Upper lobe of left lung (tissue), 6 donors: ENCODE measurements at regions not wholly inside any gene's neighbourhood (a gene's known extent, or its start where the extent isn't known, plus 50 kb on each side); places are given as distances from the start of the nearest gene placed in this dataset.

Source experiments
- ATAC-seq, 2 donors: fragments of 200-7000 bp; cut with Tn5 transposase; one replicate each; pipeline ENCODE4 v1.9.1; 2022; ENCODE audit warnings: mild to moderate bottlenecking in 2 of 2, moderate library complexity in 2 of 2; ENCODE audit not compliant: low FRiP score in 2 of 2
- DNase-seq, 2 donors: peaks; one replicate each; pipeline ENCODE4 v3.0.0-alpha.2; 2019 to 2020
- H3K27ac ChIP-seq, 4 donors: fragments of 200-600 bp; sonication (generic); one replicate each; pipeline ENCODE4 v1.5.1; 2016 to 2019
- H3K27me3 ChIP-seq, 4 donors: fragments of 200-600 bp; sonication (generic); one replicate each; pipeline ENCODE4 v1.5.1; 2017 to 2019
- H3K36me3 ChIP-seq, 4 donors: fragments of 200-600 bp; sonication (generic); one replicate each; pipeline ENCODE4 v1.5.1; 2016 to 2019
- H3K4me1 ChIP-seq, 4 donors: fragments of 200-600 bp; sonication (generic); one replicate each; pipeline ENCODE4 v1.5.1; 2018 to 2019
- H3K4me3 ChIP-seq, 4 donors: fragments of 200-600 bp; sonication (generic); one replicate each; pipeline ENCODE4 v1.5.1; 2017 to 2019; ENCODE audit warnings: mild to moderate bottlenecking in 2 of 4, moderate library complexity in 1 of 4
- H3K9me3 ChIP-seq, 4 donors: fragments of 200-600 bp; sonication (generic); one replicate each; pipeline ENCODE4 v1.5.1; 2018 to 2019
- EP300 ChIP-seq, 4 donors: sonication (generic); formaldehyde crosslinking; IDR thresholded peaks; one replicate each; pipeline ENCODE4 v1.5.1; 2017; ENCODE audit warnings: antibody characterized with exemption in 4 of 4, control low read depth in 2 of 4
- POLR2A ChIP-seq, 4 donors: fragments of 450-650 bp; IDR thresholded peaks; one replicate each; pipeline ENCODE4 v1.5.1; 2016 to 2017; ENCODE audit warnings: antibody characterized with exemption in 4 of 4, mild to moderate bottlenecking in 2 of 4
- POLR2AphosphoS5 ChIP-seq, 2 donors: sonication (generic); formaldehyde crosslinking; IDR thresholded peaks; one replicate each; pipeline ENCODE4 v1.5.1; 2017; ENCODE audit warnings: antibody characterized with exemption in 2 of 2
- WGBS, 2 donors: methylation state at CpG; one replicate each; pipeline ENCODE4 v1.1.5; 2017 to 2018; 5-methylcytosine and 5-hydroxymethylcytosine counted together
- TF ChIP-seq, protein P1 (sequence below), 6 experiments: fragments of 450-650 bp in 4 of 6; fragments of 200-600 bp in 2 of 6; sonication (generic) in 2 of 6; IDR thresholded peaks; one replicate each; pipeline ENCODE4 v1.5.1; 2016 to 2019; ENCODE audit warnings: antibody characterized with exemption in 6 of 6
- donor health status: DM: no; HTN: no; CAD: no; lungs with moderate emphysema.
- donor health status: DM: no; HTN: yes; CAD: no; lungs with severe emphysema.

GRCh38 chr7:13028036-13028824, 340.8 kb downstream of the ARL4A start:
- no peaks in the 10 kb centered on the region for H3K9me3 ChIP-seq
- no peaks in the 10 kb centered on the region for H3K27me3 ChIP-seq
- DNase-seq (no peak), ATAC-seq (no peak)
- 57 to 58% methylated on average over 4 of the region's 4 CpGs for WGBS, 2 donors
- H3K36me3 ChIP-seq = no peaks in the 10 kb centered on the region
- no peak overlapping the region for H3K4me3 ChIP-seq
- H3K27ac ChIP-seq = no peak overlapping the region
- H3K4me1 ChIP-seq = no peaks in the 10 kb centered on the region
- TF ChIP-seq POLR2A (IDR thresholded peaks at IDR 0.05) (no peak), EP300 (IDR thresholded peaks at IDR 0.05) (no peak), POLR2AphosphoS5 (IDR thresholded peaks at IDR 0.05) (no peak)
- TF ChIP-seq, protein P1, sequence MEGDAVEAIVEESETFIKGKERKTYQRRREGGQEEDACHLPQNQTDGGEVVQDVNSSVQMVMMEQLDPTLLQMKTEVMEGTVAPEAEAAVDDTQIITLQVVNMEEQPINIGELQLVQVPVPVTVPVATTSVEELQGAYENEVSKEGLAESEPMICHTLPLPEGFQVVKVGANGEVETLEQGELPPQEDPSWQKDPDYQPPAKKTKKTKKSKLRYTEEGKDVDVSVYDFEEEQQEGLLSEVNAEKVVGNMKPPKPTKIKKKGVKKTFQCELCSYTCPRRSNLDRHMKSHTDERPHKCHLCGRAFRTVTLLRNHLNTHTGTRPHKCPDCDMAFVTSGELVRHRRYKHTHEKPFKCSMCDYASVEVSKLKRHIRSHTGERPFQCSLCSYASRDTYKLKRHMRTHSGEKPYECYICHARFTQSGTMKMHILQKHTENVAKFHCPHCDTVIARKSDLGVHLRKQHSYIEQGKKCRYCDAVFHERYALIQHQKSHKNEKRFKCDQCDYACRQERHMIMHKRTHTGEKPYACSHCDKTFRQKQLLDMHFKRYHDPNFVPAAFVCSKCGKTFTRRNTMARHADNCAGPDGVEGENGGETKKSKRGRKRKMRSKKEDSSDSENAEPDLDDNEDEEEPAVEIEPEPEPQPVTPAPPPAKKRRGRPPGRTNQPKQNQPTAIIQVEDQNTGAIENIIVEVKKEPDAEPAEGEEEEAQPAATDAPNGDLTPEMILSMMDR (IDR thresholded peaks at IDR 0.05) = no peak

- ATAC-seq = no peak
- H3K4me1 ChIP-seq = no peaks in the 10 kb centered on the region
- TF ChIP-seq POLR2A (IDR thresholded peaks at IDR 0.05) = no peak
- TF ChIP-seq EP300 (IDR thresholded peaks at IDR 0.05) = no peak
- TF ChIP-seq, protein P1 (IDR thresholded peaks at IDR 0.05) = no peak
- TF ChIP-seq POLR2AphosphoS5 (IDR thresholded peaks at IDR 0.05) = no peak
- H3K27ac ChIP-seq = no peak overlapping the region
- no peaks in the 10 kb centered on the region for H3K36me3 ChIP-seq
- no peaks in the 10 kb centered on the region for H3K27me3 ChIP-seq
- no peaks in the 10 kb centered on the region for H3K9me3 ChIP-seq
- DNase-seq = no peak
- no peak overlapping the region for H3K4me3 ChIP-seq
- 61% methylated on average over 2 of the region's 2 CpGs for WGBS, 2 donors
Observed at GRCh38 chr7:13028825-13029099, 341.3 kb downstream of the ARL4A start.

GRCh38 chr7:13031468-13031867, 344.0 kb downstream of the ARL4A start:
- Histone ChIP-seq H3K9me3 (no peaks in the 10 kb centered on the region), H3K27me3 (no peaks in the 10 kb centered on the region), H3K27ac (no peak overlapping the region), H3K4me1 (no peaks in the 10 kb centered on the region), H3K36me3 (no peaks in the 10 kb centered on the region), H3K4me3 (no peak overlapping the region)
- TF ChIP-seq POLR2AphosphoS5 (IDR thresholded peaks at IDR 0.05) = no peak
- TF ChIP-seq POLR2A (IDR thresholded peaks at IDR 0.05) = no peak
- TF ChIP-seq EP300 (IDR thresholded peaks at IDR 0.05) = no peak
- TF ChIP-seq, protein P1 (IDR thresholded peaks at IDR 0.05) = no peak
- DNase-seq (no peak), ATAC-seq (no peak)
- WGBS, 2 donors = 82 to 85% methylated on average over 3 of the region's 3 CpGs

- H3K36me3 ChIP-seq = no peaks in the 10 kb centered on the region
- no peak for TF ChIP-seq POLR2AphosphoS5 (IDR thresholded peaks at IDR 0.05)
- TF ChIP-seq EP300 (IDR thresholded peaks at IDR 0.05) = no peak
- no peak for TF ChIP-seq POLR2A (IDR thresholded peaks at IDR 0.05)
- TF ChIP-seq, protein P1 (IDR thresholded peaks at IDR 0.05) = no peak
- H3K4me3 ChIP-seq = no peak overlapping the region
- H3K9me3 ChIP-seq = no peaks in the 10 kb centered on the region
- H3K27me3 ChIP-seq = no peaks in the 10 kb centered on the region
- ATAC-seq = no peak
- no peaks in the 10 kb centered on the region for H3K4me1 ChIP-seq
- DNase-seq = no peak
- H3K27ac ChIP-seq = no peak overlapping the region
- WGBS, 2 donors = 87 to 90% methylated on average over 2 of the region's 2 CpGs
Observed at GRCh38 chr7:13032084-13032483, 344.7 kb downstream of the ARL4A start.

DNA sequence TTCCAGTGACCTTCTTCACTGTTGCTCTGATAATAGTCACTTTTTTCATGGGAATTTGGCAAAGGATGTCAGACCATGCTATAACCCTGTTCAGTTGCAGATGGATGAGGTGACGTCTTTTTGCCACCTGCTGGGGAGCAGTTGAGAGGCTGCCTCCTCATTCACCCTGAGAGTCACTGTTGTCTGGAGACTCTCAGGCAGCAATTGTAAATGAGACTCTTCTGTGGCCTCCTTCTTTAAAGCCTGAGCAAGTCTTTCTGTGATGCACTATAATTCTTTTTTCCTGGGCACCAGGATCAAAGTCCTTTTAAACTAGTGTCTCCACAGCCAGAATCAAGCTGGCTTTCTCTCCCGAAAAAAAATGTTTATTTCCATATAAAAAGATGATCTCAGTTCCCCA, 345.1 kb downstream of the ARL4A start:
- no peak overlapping the region for H3K4me3 ChIP-seq
- DNase-seq (no peak), ATAC-seq (no peak)
- peaks cover 0 to 3% (median 0%) of the 10 kb centered on the region in 4 donors for H3K4me1 ChIP-seq
- H3K27ac ChIP-seq = no peak overlapping the region
- WGBS, 2 donors = 55 to 62% methylated on average over 2 of the region's 2 CpGs
- H3K9me3 ChIP-seq = no peaks in the 10 kb centered on the region
- TF ChIP-seq POLR2AphosphoS5 (IDR thresholded peaks at IDR 0.05) (no peak), POLR2A (IDR thresholded peaks at IDR 0.05) (no peak), EP300 (IDR thresholded peaks at IDR 0.05) (no peak)
- TF ChIP-seq, protein P1 (IDR thresholded peaks at IDR 0.05) = no peak
- H3K36me3 ChIP-seq = no peaks in the 10 kb centered on the region
- H3K27me3 ChIP-seq = no peaks in the 10 kb centered on the region
